ENCODE measurements at regions not wholly inside any gene's neighbourhood (a gene's known extent, or its start where the extent isn't known, plus 50 kb on each side); places are given as distances from the start of the nearest gene placed in this dataset.

GRCh38 chr4:14313757-14314156, 686.2 kb upstream of the BOD1L1 start:
- Histone ChIP-seq H3K36me3 (no peaks in the 10 kb centered on the region), H3K27me3 (replicated peaks in 1 of 7) (no peaks in the 10 kb centered on the region), H3K4me1 (no peaks in the 10 kb centered on the region), H3K27ac (no peak overlapping the region), H3K9me3 (no peaks in the 10 kb centered on the region), H3K4me3 (no peak overlapping the region)
- DNase-seq = no peak
- 72 to 89% (median 85%) methylated on average over 3 of the region's 3 CpGs for WGBS, 5 donors
- no peak for TF ChIP-seq CTCF (IDR thresholded peaks at IDR 0.05 in 8 of 11, conservative IDR thresholded peaks at IDR 0.05 in 3 of 11)
- intact Hi-C loops (cut with DNase I; ENCODE audit: low total_unique reads) = no loop called here

GRCh38 chr4:14315129-14315528, 687.2 kb upstream of the CPEB2 start:
- Histone ChIP-seq H3K9me3 (no peaks in the 10 kb centered on the region), H3K4me3 (no peak overlapping the region), H3K27ac (no peak overlapping the region), H3K4me1 (no peaks in the 10 kb centered on the region), H3K27me3 (replicated peaks in 1 of 7) (no peaks in the 10 kb centered on the region), H3K36me3 (no peaks in the 10 kb centered on the region)
- no peak for DNase-seq
- WGBS, 5 donors = 60 to 93% (median 74%) methylated on average over 3 of the region's 3 CpGs
- TF ChIP-seq POLR2AphosphoS5 (IDR thresholded peaks at IDR 0.05) (no peak), POLR2A (IDR thresholded peaks at IDR 0.05) (no peak), CTCF (IDR thresholded peaks at IDR 0.05 in 8 of 11, conservative IDR thresholded peaks at IDR 0.05 in 3 of 11) (no peak)
- intact Hi-C loops (cut with DNase I; ENCODE audit: low total_unique reads) = no loop called here

GRCh38 chr4:14317351-14317750, 684.9 kb upstream of the CPEB2 start:
- no peak overlapping the region for H3K4me3 ChIP-seq
- peaks cover 0 to 3% (median 0%) of the 10 kb centered on the region in 8 donors for H3K9me3 ChIP-seq
- intact Hi-C loops (cut with DNase I; ENCODE audit: low total_unique reads) = no loop called here
- no peak overlapping the region for H3K27ac ChIP-seq
- DNase-seq = no peak
- no peaks in the 10 kb centered on the region for H3K36me3 ChIP-seq
- no peaks in the 10 kb centered on the region for H3K4me1 ChIP-seq
- 60 to 70% (median 66%) methylated on average over 2 of the region's 2 CpGs for WGBS, 5 donors
- H3K27me3 ChIP-seq (replicated peaks in 1 of 7) = no peaks in the 10 kb centered on the region
- no peak for TF ChIP-seq POLR2AphosphoS5 (IDR thresholded peaks at IDR 0.05)
- no peak for TF ChIP-seq POLR2A (IDR thresholded peaks at IDR 0.05)
- TF ChIP-seq CTCF (IDR thresholded peaks at IDR 0.05 in 8 of 11, conservative IDR thresholded peaks at IDR 0.05 in 3 of 11) = no peak

- H3K9me3 ChIP-seq = peaks cover 0 to 3% (median 0%) of the 10 kb centered on the region in 8 donors
- TF ChIP-seq POLR2A (IDR thresholded peaks at IDR 0.05) = no peak
- no peak for TF ChIP-seq POLR2AphosphoS5 (IDR thresholded peaks at IDR 0.05)
- TF ChIP-seq CTCF (IDR thresholded peaks at IDR 0.05 in 8 of 11, conservative IDR thresholded peaks at IDR 0.05 in 3 of 11) = no peak
- H3K4me1 ChIP-seq = no peaks in the 10 kb centered on the region
- no peak for DNase-seq
- H3K4me3 ChIP-seq = no peak overlapping the region
- H3K27me3 ChIP-seq (replicated peaks in 1 of 7) = no peaks in the 10 kb centered on the region
- H3K36me3 ChIP-seq = no peaks in the 10 kb centered on the region
- no peak overlapping the region for H3K27ac ChIP-seq
- WGBS, 5 donors = 50 to 76% (median 61%) methylated on average over 1 of the region's 1 CpG
- intact Hi-C loops (cut with DNase I; ENCODE audit: low total_unique reads) = no loop called here
Measured at GRCh38 chr4:14318671-14319070, 683.6 kb upstream of the CPEB2 start.

Data from spleen (tissue), 11 donors.